K562 (cell line): ENCODE measurements at regions not wholly inside any gene's neighbourhood (a gene's known extent, or its start where the extent isn't known, plus 50 kb on each side); places are given as distances from the start of the nearest gene placed in this dataset.

Source experiments
- ATAC-seq: fragments of 200-7000 bp; cut with Tn5 transposase; 3 replicates; pipeline ENCODE4 v1.9.1; 2020; ENCODE audit warnings: moderate library complexity
- BruUV-seq: library from RNA; stranded (reverse); fragments of 400-500 nt; replicated peaks from 2 replicates; lab custom pipeline; 2021; lab: Mats Ljungman, UMichigan
- CTCF ChIA-PET: fragments of 300-600 bp; formaldehyde crosslinking; extraction: SDS; loops from one replicate; lab custom pipeline; 2021; ENCODE audit warnings: low intra/inter-chr PET ratio; lab: Yijun Ruan, JAX
- POLR2A ChIA-PET: fragments of 300-600, 350-650 bp; sonication (Branson Sonifier 250); formaldehyde crosslinking; extraction: SDS; loops from one replicate; lab custom pipeline; 2021; ENCODE audit warnings: antibody characterized with exemption, inconsistent platforms; lab: Yijun Ruan, JAX
- DNase-seq, 4 experiments: peaks; one replicate each; pipeline versions ENCODE4 v3.0.0 to v3.0.0-alpha.2; 2011 to 2018; ENCODE audit warnings: low spot score in 3 of 4, mixed read lengths in 3 of 4; ENCODE audit errors: extremely low read depth in 1 of 4
- FAIRE-seq: peaks from 2 replicates; lab custom pipeline; 2011; peaks lifted over from hg19 to GRCh38; lab: Jason Lieb, UNC
- H2AFZ ChIP-seq: 2 replicates; pipeline ENCODE4 v1.6.0; 2011; ENCODE audit warnings: low read depth, low read length, control low read depth, inconsistent platforms
- H3K27ac ChIP-seq: fragments of 200-600 bp; 3 replicates; pipeline ENCODE4 v1.8.0; 2011; ENCODE audit warnings: low read depth, mild to moderate bottlenecking, control low read depth, inconsistent platforms, low read length, moderate library complexity, mixed read lengths; ENCODE audit errors: extremely low read depth
- H3K27me3 ChIP-seq, 2 experiments: fragments of 300-600 bp in 1 of 2; 2 replicates in 1 of 2; 3 replicates in 1 of 2; pipeline versions ENCODE4 v1.6.0 to v1.8.0; 2011; ENCODE audit warnings: inconsistent platforms in 2 of 2, low read length in 2 of 2, mild to moderate bottlenecking in 1 of 2, mixed read lengths in 1 of 2, moderate library complexity in 1 of 2; ENCODE audit not compliant: control insufficient read depth in 2 of 2, insufficient read depth in 2 of 2
- H3K36me3 ChIP-seq: fragments of 300-600 bp; 3 replicates; pipeline ENCODE4 v1.8.0; 2011; ENCODE audit warnings: mild to moderate bottlenecking, low read length, inconsistent platforms; ENCODE audit not compliant: control insufficient read depth, insufficient read depth
- H3K4me1 ChIP-seq, 2 experiments: fragments of 200-600 bp in 1 of 2; replicated peaks in 1 of 2; 2 replicates in 1 of 2; 3 replicates in 1 of 2; pipeline versions ENCODE4 v1.5.1 to v1.8.0; 2011; ENCODE audit warnings: inconsistent platforms in 2 of 2, low read length in 2 of 2, mild to moderate bottlenecking in 1 of 2, mixed read lengths in 1 of 2, moderate library complexity in 1 of 2; ENCODE audit not compliant: control insufficient read depth in 2 of 2, insufficient read depth in 2 of 2
- H3K4me2 ChIP-seq: 2 replicates; pipeline ENCODE4 v1.6.1; 2011; ENCODE audit warnings: low read length, control low read depth, inconsistent platforms, mixed read lengths; ENCODE audit not compliant: insufficient read depth
- H3K4me3 ChIP-seq: fragments of 200-600 bp; sonication (generic), shearing (Covaris generic); 2 replicates; pipeline ENCODE4 v1.5.1; 2016; ENCODE audit warnings: control low read depth, inconsistent platforms
- H3K79me2 ChIP-seq: fragments of 200-600 bp; 3 replicates; pipeline ENCODE4 v1.8.0; 2011; ENCODE audit warnings: low read length, inconsistent platforms; ENCODE audit not compliant: control insufficient read depth, insufficient read depth
- H3K9ac ChIP-seq, 2 experiments: 2 replicates each; pipeline versions ENCODE4 v1.6.0 to v1.6.1; 2011; ENCODE audit warnings: low read depth in 2 of 2, low read length in 2 of 2, control low read depth in 1 of 2, inconsistent platforms in 1 of 2, mild to moderate bottlenecking in 1 of 2, mixed read lengths in 1 of 2; ENCODE audit not compliant: insufficient read depth in 1 of 2
- H3K9me1 ChIP-seq: one replicate; pipeline ENCODE4 v1.6.0; 2011; ENCODE audit warnings: inconsistent platforms, mild to moderate bottlenecking, low read length, moderate library complexity; ENCODE audit not compliant: control insufficient read depth, insufficient read depth
- H3K9me3 ChIP-seq: replicated peaks from 2 replicates; pipeline ENCODE4 v1.5.1; 2011; ENCODE audit warnings: low read depth, low read length, inconsistent platforms; ENCODE audit not compliant: control insufficient read depth, insufficient read depth
- H4K20me1 ChIP-seq: replicated peaks from 2 replicates; pipeline ENCODE4 v1.6.1; 2011; ENCODE audit warnings: low read length, inconsistent platforms, mixed read lengths; ENCODE audit not compliant: control insufficient read depth, insufficient read depth
- ARID2 ChIP-seq: fragments of 450-650 bp; IDR thresholded peaks from 2 replicates; pipeline ENCODE4 v1.6.1; 2017; ENCODE audit warnings: antibody characterized with exemption, mild to moderate bottlenecking
- BCL6 ChIP-seq: fragments of 250-450 bp; sonication (Bioruptor Pico); IDR thresholded peaks from 2 replicates; pipeline ENCODE4 v1.4.0; 2020
- CAMTA2 ChIP-seq: fragments of 250-450 bp; sonication (Bioruptor Pico); conservative IDR thresholded peaks from 2 replicates; pipeline ENCODE4 v1.5.1; 2022
- HEY1 ChIP-seq: fragments of 250-450 bp; sonication (Bioruptor Pico); IDR thresholded peaks from 2 replicates; pipeline ENCODE4 v1.5.0; 2020; ENCODE audit warnings: mild to moderate bottlenecking, moderate library complexity, borderline replicate concordance
- HIVEP1 ChIP-seq: fragments of 250-450 bp; sonication (Bioruptor Pico); IDR thresholded peaks from 2 replicates; pipeline ENCODE4 v1.4.0; 2020; ENCODE audit warnings: mild to moderate bottlenecking
- MIER1 ChIP-seq: fragments of 450-650 bp; IDR thresholded peaks from 2 replicates; pipeline ENCODE4 v1.6.1; 2016; ENCODE audit warnings: antibody characterized with exemption, mild to moderate bottlenecking, low read depth
- MTA3 ChIP-seq: fragments of 450-650 bp; formaldehyde crosslinking; IDR thresholded peaks from 2 replicates; pipeline ENCODE4 v1.6.1; 2017; ENCODE audit warnings: mild to moderate bottlenecking, borderline replicate concordance
- NR4A1 ChIP-seq, 2 experiments: fragments of 250-450 bp in 1 of 2; fragments of 450-650 bp in 1 of 2; sonication (Bioruptor Pico) in 1 of 2; IDR thresholded peaks; 2 replicates each; pipeline versions ENCODE4 v1.4.0 to v1.6.1; 2016 to 2020; ENCODE audit warnings: mild to moderate bottlenecking in 2 of 2, missing compliant biosample characterization in 1 of 2, missing genetic modification characterization in 1 of 2, moderate library complexity in 1 of 2
- ZFP1 ChIP-seq: fragments of 450-650 bp; formaldehyde crosslinking; IDR thresholded peaks from 2 replicates; pipeline ENCODE4 v1.4.0; 2020; ENCODE audit warnings: mild to moderate bottlenecking, mixed read lengths
- ZFX ChIP-seq: sonication (generic); formaldehyde crosslinking; IDR thresholded peaks from 2 replicates; pipeline ENCODE4 v1.8.0; 2022; ENCODE audit warnings: mild to moderate bottlenecking, missing genetic modification reagents, moderate library complexity
- ZZZ3 ChIP-seq: fragments of 450-650 bp; IDR thresholded peaks from 2 replicates; pipeline ENCODE4 v1.6.1; 2016; ENCODE audit warnings: antibody characterized with exemption, mild to moderate bottlenecking, moderate library complexity
- WGBS: fragments of 100-300 bp; shearing (Covaris generic); methylation state at CpG from one replicate; pipeline ENCODE4 v1.1.6; 2016; ENCODE audit warnings: low coverage, mixed read lengths; ENCODE audit not compliant: insufficient coverage; ENCODE audit errors: missing lambda C conversion rate; 5-methylcytosine and 5-hydroxymethylcytosine counted together
- in situ Hi-C: fragments of 300-500 bp; cut with MboI; formaldehyde crosslinking; loops from 4 replicates; pipeline ENCODE4 v1.15.0; 2018; ENCODE audit warnings: inconsistent platforms, mixed read lengths
- intact Hi-C: fragments of 100-400 bp; cut with micrococcal nuclease; formaldehyde crosslinking; loops from 2 replicates; pipeline ENCODE4 v1.14.2; 2022
- TF ChIP-seq, protein P1 (sequence below): sonication (generic); formaldehyde crosslinking; IDR thresholded peaks from 2 replicates; pipeline ENCODE4 v1.8.1; 2023; ENCODE audit warnings: mild to moderate bottlenecking, missing genetic modification reagents
- TF ChIP-seq, protein P2 (sequence below): sonication (generic); formaldehyde crosslinking; IDR thresholded peaks from 2 replicates; pipeline ENCODE4 v1.8.1; 2023; ENCODE audit warnings: missing genetic modification reagents, mild to moderate bottlenecking, borderline replicate concordance
- TF ChIP-seq, protein P3 (sequence below), 2 experiments: IDR thresholded peaks; 2 replicates each; pipeline ENCODE4 v1.6.1; 2012; ENCODE audit warnings: improper control_type of control experiment in 2 of 2, low read depth in 2 of 2, low read length in 2 of 2, borderline replicate concordance in 1 of 2

DNA sequence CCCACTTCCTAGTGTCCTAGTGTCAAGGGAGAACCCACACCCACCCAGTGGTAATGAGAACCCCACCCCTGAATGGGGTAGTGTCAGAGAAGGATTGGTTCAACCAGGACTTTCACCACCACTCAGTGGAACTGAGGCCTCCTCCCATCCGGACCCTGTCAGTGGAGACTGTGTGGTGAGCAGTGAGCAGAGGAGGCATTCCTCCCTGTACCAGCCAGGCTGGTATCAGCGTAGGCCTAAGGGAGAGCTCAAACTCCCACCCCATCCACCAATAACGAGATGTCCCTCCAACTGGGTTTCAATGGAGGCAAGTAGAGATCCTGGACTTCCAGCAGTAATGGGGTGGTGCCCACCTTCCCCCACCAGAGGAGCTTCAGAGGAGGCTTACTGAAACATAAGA lies 1171.4 kb downstream of the TBC1D22A start:
- intact Hi-C loops (no loop called here), in situ Hi-C loops (no loop called here)
- H3K4me1 ChIP-seq: no peaks in the 10 kb centered on the region
- no peaks in the 10 kb centered on the region for H3K27me3 ChIP-seq
- CTCF ChIA-PET: no interaction called here
- no TSS peak for BruUV-seq
- 0% methylated on average over 2 of the region's 3 CpGs for whole genome bisulfite sequencing
- TF ChIP-seq HEY1 (CRISPR knock-in tag) (no peak), BCL6 (no peak), MIER1 (no peak), MTA3 (no peak), ZFP1 (no peak), ZZZ3 (no peak), ARID2 (no peak), ZFX (CRISPR knock-in tag) (no peak), NR4A1 (CRISPR knock-in tag; IDR thresholded peaks at IDR 0.05) (no peak), NR4A1 (tag; IDR thresholded peaks at IDR 0.05) (no peak), CAMTA2 (CRISPR knock-in tag) (no peak), HIVEP1 (CRISPR knock-in tag) (no peak)
- TF ChIP-seq, protein P1, sequence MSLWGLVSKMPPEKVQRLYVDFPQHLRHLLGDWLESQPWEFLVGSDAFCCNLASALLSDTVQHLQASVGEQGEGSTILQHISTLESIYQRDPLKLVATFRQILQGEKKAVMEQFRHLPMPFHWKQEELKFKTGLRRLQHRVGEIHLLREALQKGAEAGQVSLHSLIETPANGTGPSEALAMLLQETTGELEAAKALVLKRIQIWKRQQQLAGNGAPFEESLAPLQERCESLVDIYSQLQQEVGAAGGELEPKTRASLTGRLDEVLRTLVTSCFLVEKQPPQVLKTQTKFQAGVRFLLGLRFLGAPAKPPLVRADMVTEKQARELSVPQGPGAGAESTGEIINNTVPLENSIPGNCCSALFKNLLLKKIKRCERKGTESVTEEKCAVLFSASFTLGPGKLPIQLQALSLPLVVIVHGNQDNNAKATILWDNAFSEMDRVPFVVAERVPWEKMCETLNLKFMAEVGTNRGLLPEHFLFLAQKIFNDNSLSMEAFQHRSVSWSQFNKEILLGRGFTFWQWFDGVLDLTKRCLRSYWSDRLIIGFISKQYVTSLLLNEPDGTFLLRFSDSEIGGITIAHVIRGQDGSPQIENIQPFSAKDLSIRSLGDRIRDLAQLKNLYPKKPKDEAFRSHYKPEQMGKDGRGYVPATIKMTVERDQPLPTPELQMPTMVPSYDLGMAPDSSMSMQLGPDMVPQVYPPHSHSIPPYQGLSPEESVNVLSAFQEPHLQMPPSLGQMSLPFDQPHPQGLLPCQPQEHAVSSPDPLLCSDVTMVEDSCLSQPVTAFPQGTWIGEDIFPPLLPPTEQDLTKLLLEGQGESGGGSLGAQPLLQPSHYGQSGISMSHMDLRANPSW (CRISPR knock-in tag): no peak
- TF ChIP-seq, protein P2, sequence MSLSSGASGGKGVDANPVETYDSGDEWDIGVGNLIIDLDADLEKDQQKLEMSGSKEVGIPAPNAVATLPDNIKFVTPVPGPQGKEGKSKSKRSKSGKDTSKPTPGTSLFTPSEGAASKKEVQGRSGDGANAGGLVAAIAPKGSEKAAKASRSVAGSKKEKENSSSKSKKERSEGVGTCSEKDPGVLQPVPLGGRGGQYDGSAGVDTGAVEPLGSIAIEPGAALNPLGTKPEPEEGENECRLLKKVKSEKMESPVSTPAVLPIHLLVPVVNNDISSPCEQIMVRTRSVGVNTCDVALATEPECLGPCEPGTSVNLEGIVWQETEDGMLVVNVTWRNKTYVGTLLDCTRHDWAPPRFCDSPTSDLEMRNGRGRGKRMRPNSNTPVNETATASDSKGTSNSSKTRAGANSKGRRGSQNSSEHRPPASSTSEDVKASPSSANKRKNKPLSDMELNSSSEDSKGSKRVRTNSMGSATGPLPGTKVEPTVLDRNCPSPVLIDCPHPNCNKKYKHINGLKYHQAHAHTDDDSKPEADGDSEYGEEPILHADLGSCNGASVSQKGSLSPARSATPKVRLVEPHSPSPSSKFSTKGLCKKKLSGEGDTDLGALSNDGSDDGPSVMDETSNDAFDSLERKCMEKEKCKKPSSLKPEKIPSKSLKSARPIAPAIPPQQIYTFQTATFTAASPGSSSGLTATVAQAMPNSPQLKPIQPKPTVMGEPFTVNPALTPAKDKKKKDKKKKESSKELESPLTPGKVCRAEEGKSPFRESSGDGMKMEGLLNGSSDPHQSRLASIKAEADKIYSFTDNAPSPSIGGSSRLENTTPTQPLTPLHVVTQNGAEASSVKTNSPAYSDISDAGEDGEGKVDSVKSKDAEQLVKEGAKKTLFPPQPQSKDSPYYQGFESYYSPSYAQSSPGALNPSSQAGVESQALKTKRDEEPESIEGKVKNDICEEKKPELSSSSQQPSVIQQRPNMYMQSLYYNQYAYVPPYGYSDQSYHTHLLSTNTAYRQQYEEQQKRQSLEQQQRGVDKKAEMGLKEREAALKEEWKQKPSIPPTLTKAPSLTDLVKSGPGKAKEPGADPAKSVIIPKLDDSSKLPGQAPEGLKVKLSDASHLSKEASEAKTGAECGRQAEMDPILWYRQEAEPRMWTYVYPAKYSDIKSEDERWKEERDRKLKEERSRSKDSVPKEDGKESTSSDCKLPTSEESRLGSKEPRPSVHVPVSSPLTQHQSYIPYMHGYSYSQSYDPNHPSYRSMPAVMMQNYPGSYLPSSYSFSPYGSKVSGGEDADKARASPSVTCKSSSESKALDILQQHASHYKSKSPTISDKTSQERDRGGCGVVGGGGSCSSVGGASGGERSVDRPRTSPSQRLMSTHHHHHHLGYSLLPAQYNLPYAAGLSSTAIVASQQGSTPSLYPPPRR (CRISPR knock-in tag): no peak
- TF ChIP-seq, protein P3, sequence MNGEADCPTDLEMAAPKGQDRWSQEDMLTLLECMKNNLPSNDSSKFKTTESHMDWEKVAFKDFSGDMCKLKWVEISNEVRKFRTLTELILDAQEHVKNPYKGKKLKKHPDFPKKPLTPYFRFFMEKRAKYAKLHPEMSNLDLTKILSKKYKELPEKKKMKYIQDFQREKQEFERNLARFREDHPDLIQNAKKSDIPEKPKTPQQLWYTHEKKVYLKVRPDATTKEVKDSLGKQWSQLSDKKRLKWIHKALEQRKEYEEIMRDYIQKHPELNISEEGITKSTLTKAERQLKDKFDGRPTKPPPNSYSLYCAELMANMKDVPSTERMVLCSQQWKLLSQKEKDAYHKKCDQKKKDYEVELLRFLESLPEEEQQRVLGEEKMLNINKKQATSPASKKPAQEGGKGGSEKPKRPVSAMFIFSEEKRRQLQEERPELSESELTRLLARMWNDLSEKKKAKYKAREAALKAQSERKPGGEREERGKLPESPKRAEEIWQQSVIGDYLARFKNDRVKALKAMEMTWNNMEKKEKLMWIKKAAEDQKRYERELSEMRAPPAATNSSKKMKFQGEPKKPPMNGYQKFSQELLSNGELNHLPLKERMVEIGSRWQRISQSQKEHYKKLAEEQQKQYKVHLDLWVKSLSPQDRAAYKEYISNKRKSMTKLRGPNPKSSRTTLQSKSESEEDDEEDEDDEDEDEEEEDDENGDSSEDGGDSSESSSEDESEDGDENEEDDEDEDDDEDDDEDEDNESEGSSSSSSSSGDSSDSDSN (IDR thresholded peaks at IDR 0.05; ENCODE audit: borderline replicate concordance in 1 of 2, low read depth in 2 of 2, low read length in 2 of 2): no peak
- no peak overlapping the region for H3K4me3 ChIP-seq
- no peak overlapping the region for H2AFZ ChIP-seq
- ATAC-seq (no peak), FAIRE-seq (no peak), DNase-seq (no peak)
- H4K20me1 ChIP-seq: no peaks in the 10 kb centered on the region
- no peak overlapping the region for H3K4me2 ChIP-seq
- H3K9ac ChIP-seq: no peak overlapping the region
- no peaks in the 10 kb centered on the region for H3K36me3 ChIP-seq
- H3K9me3 ChIP-seq: no peaks in the 10 kb centered on the region
- no peaks in the 10 kb centered on the region for H3K9me1 ChIP-seq
- no peaks in the 10 kb centered on the region for H3K79me2 ChIP-seq
- H3K27ac ChIP-seq: no peak overlapping the region
- POLR2A ChIA-PET: no interaction called here
